NCI-H1105 (cell line): ENCODE measurements at regions not wholly inside any gene's neighbourhood (a gene's known extent, or its start where the extent isn't known, plus 50 kb on each side); places are given as distances from the start of the nearest gene placed in this dataset.
"Not testable (repeated sequence)": the region's sequence is repeated elsewhere in the genome, so short reads cannot be mapped to it uniquely, and the experiment has no call there.

ENCODE experiments used
- DNase-seq: peaks from one replicate; lab custom pipeline; 2025; lab: John Stamatoyannopoulos, UW

DNA sequence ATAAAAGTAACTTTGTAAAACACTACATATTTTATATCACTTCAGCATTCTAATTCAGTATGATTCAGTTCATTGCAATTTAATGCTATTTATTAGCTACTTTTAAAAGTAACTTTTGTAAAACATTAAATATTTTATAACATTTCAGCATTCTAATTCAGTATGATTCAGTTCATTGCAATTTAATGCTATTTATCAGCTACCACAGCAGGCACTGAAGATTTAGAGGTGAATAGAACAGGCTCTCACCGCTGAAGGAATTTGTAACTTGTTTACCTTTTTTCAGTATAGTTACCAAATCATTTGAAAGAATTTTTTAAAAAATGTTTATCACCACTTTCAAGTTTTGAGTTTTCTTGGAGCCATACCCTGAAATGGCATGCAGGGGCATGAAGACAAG lies 266.4 kb upstream of the DAB2 start:
- no peak for DNase-seq

GRCh38 chr5:39689919-39690318 lies 265.1 kb upstream of the DAB2 start:
- no peak for DNase-seq

DNA sequence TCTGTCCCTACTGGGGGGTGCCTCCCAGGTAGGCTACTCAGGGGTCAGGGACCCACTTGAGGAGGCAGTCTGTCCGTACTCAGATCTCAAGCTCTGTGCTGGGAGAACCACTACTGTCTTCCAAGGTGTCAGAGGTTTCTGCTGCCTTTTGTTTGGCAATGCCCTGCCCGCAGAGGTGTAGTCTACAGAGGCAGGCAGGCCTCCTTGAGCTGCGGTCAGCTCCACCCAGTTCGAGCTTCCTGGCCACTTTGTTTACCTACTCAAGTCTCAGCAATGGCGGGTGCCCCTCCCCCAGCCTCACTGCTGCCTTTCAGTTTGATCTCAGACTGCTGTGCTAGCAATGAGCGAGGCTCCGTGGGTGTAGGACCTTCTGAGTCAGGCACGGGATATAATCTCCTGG lies 263.1 kb upstream of the DAB2 start:
- DNase-seq, result not testable (repeated sequence)

DNA sequence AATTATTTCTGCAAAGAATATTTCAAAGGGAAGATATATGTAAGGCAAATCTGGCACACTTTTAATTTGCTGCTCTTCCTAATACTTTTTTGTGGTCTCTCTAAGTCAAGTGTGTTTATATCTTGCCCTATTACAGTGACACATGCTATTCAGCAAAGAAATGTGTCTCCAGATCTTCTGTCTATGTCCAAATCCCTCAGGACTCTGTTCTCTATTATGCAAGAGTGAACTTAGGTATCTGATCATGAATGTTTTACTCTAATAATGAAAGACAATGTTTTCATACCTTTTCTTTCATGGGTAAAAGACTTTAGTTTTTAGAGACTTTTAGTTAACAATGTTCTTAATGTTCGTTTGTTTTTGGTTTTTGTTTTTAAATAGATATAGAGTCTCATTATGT lies 255.4 kb upstream of the DAB2 start:
- no peak for DNase-seq

DNA sequence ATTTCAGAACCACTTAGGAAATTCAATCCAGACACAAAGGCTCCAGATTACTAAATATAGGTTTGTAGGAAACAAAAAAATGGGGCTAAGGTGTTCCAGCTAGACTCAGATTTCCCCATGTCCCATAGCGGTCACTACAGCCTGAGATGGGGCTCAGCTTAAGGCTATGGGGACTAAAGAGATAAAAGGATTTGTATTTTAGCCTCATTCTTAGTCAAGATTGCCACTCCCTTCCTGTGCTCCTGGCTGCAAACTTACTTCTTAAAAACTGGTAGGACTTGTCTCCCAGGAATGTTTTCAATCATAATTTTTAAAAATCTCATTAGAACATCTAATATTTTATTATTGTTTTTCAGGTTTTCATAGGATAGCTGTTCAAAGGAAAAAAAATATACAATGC lies 253.8 kb upstream of the DAB2 start:
- no peak for DNase-seq

GRCh38 chr5:39675676-39676075 lies 250.9 kb upstream of the DAB2 start:
- no peak for DNase-seq

DNA sequence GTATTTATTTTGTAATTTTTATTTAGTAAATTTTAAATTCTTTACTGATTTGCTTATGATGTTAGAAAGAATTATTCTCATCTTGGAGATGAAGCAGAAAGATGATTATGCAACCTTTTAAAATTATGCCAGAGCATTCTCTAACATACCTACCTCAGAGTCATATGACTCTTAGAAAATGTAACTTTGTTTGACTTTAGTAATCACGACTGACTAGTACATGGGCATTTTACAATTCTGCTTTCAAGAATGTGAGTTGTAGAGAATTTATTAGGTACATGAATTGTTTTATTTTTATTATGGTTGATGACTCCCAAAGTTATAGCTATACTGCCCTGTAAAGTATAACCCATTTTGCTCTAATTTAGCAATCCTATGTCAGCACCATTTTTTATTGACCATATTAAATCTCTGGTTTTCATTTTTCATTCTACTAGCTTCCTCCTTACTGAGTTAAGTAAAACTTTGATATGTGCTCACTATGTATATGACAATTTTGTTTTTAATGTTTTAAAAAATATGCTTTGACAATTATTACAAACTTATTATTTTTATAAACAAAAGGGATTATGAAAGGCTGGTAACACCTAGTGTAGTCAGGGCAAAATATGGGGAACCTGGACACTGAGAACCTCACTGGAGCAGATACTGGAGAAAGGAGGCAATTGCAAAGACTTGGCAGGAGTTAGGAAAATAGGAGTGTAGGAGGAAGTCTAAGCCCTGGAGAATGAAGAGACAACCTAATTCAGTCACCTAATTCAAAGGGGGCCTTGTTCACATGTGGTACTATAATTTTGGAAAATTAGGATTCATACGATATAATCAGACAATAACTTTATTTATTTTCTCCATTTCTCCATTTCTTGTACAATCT lies 249.7 kb upstream of the DAB2 start:
- DNase-seq, result no peak

- DNase-seq, result no peak
Observed at GRCh38 chr5:39671561-39671961, 246.8 kb upstream of the DAB2 start.

- no peak for DNase-seq
Observed at GRCh38 chr5:39670955-39671354, 246.2 kb upstream of the DAB2 start.

GRCh38 chr5:39670391-39670790 lies 245.6 kb upstream of the DAB2 start:
- DNase-seq, result no peak

DNA sequence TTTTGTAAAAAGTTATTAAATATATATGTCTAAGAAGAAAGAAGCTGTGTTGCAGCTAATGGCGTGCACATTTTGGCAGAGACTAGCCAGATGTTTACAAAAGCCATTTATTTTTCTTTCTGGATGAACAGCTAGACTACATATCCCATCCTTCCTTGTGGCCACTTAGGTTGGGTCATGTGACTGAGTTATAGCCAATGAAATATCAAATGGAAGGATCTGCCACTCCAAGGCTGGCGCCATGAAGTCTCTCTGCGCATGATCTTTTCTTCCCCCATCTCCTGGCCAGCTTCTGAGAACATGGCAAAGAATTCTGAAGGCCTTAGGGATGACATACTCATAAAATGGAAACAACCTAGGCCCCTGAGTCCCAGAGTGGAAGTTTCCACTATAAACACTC lies 244.2 kb upstream of the DAB2 start:
- no peak for DNase-seq

DNA sequence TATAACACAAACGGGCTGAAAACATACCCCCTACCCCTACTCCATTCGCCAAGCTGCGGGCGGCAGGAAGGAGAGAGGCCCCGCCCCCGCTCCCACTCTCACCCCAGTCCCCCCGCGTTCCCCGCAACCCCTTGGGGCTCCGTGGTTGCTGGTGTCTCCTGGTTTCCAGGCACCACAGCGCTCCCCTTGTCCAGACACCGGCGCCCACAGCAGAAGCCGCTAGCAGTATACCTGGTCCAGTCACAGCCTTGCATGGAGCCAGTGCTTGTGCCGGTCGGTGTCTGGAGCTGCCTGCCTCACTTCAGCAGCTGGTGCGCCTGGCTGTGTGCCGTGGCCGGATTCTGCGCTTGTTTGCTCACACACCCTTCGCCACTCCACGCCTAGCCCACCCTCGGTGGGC lies 240.5 kb upstream of the DAB2 start:
- no peak for DNase-seq

GRCh38 chr5:39662945-39663344 lies 238.2 kb upstream of the DAB2 start:
- DNase-seq, result no peak

- no peak for DNase-seq
Observed at GRCh38 chr5:39661026-39661779, 236.4 kb upstream of the DAB2 start.

DNA sequence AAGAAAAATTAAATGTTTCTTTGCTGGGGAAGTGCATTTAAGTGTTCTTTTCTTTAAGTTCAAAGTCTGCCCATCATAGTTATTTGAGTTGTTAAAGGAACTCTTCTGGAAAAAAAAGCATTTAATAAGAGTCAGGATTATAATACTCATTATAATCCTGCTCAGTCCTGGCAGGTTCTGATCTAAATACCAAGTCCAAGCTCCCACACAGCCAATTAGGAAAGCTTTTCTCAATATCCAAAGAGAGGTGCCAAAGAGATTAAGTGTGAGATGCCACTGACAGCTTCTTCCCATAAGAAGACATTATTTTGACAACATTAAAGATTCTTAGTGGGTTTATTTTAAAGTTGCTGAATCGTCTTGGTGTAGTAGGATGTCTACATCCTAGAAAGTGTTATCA lies 235.2 kb upstream of the DAB2 start:
- DNase-seq, result no peak

DNA sequence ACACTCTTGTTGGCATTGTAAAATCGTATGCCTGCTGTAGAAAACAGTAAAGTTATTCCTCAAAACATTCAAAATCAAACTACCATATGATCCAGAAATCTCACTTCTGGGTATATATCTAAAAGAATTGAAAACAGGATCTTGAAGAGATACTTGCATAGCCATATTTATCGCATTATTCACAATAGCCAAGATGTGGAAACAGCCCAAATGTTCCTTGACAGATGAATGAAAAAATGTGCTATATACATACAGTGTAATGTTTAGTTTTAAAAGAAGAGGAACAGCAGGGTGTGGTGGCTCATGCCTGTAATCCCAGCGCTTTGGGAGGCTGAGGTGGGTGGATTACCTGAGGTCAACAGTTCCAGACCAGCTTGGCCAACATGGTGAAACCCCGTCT lies 234.1 kb upstream of the DAB2 start:
- DNase-seq, result no peak

DNA sequence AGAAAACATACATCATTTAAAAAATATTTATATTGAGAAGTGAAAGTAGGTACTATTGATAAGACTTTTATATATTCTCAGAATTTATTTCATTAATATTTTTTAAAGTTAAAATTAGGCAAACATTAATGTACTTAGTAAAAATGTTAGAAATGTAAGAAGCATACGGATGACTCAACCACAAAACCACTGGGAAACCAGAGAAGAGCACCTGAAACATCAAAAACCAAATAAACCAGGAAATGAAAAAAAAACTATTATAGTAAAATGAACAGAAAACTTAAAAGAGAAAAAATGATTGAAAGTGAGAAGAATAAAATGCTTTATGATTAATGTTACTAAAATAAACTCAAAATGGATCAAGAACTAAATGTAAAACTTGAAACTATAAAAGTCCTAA lies 233.2 kb upstream of the DAB2 start:
- DNase-seq, result no peak

- DNase-seq, result no peak
Observed at GRCh38 chr5:39656600-39656999, 231.8 kb upstream of the DAB2 start.

GRCh38 chr5:39654715-39655114 lies 229.9 kb upstream of the DAB2 start:
- DNase-seq, result no peak

DNA sequence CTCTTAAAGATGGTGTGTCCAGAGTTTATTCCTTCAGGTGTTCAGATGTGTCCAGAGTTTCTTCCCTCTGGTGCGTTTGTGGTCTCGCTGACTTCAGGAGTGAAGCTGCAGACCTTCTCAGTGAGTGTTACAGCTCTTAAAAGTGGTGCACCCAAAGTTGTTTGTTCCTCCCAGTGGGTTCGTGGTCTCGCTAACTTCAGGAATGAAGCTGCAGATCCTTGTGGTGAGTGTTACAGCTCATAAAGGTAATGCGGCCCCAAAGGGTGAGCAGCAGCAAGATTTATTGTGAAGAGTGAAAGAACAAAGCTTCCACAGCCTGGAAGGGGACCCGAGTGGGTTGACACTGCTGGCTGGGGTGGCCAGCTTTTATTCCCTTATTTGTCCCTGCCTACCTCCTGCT lies 227.7 kb upstream of the DAB2 start:
- not testable (repeated sequence) for DNase-seq

- DNase-seq, result no peak
Observed at GRCh38 chr5:39652036-39652435, 227.3 kb upstream of the DAB2 start.

DNA sequence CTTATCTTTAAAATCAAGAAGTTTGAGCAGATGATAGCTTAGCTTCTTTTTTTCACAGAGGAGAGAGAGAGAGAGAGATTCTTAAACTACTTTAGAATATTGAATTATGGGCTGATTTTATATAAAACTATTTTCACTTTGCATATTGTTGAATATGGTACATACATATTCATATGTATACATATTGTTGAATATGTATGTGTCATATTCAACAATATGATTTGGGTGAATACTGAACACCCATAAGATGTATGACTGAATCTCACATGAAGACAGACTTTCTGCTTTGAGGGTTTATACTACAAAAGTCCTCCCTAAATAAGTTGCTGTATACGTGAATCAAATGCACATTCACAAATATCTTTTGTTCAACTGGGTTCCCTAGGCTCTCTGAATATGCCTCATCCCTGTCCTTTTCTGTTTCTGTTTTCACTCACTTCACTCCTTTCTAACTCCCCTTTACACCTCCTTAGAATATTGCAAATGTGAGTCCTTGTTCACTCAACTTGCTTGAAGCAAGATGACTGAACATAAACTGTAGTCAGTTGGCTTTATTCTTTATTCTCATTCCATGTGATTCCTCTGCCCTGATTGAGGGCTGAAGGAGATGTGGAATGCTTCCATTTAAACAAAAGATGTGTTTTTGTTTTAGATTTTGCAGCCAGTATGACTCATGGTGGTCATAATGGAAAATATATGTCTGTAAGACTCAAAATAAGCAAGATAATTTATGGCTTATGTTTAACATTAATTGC lies 225.4 kb upstream of the DAB2 start:
- no peak for DNase-seq

DNA sequence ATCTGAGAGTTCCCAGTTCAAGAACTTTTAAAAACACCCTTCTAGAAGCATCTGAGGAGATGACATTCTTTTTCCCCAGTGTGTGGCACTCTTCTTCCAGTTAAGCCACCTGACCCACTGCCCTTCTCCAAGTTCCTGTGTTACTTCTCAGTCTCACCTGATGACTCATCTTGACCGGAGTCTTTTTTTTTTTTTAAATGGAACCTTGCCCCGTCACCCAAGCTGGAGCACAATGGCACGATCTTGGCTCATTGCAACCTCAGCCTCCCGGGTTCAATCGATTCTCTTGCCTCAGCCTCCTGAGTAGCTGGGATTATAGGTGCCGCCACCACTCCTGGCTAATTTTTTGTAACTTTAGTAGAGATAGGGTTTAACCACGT lies 224.1 kb upstream of the DAB2 start:
- DNase-seq, result no peak
